Chondrocyte (in vitro differentiated cells): ENCODE measurements at regions not wholly inside any gene's neighbourhood (a gene's known extent, or its start where the extent isn't known, plus 50 kb on each side); places are given as distances from the start of the nearest gene placed in this dataset.
A peak's percentile ranks its signal among the peaks of the same experiment; 100 is the strongest.

Experiments used
- DNase-seq: peaks from one replicate; pipeline ENCODE4 v3.0.0; 2021; ENCODE audit warnings: mixed read lengths, low spot score
- H3K27ac Mint-ChIP-seq: one replicate; pipeline ENCODE4 v1.8.0; 2021; ENCODE audit warnings: mild to moderate bottlenecking, moderate library complexity, mixed read lengths; ENCODE audit not compliant: unreplicated experiment
- H3K27me3 Mint-ChIP-seq: 2 replicates; pipeline ENCODE4 v1.8.0; 2021; ENCODE audit warnings: low read depth, mixed read lengths
- H3K36me3 Mint-ChIP-seq: 2 replicates; pipeline ENCODE4 v1.8.0; 2021; ENCODE audit warnings: low read depth, mixed read lengths
- H3K4me1 Mint-ChIP-seq: 2 replicates; pipeline ENCODE4 v1.8.0; 2021; ENCODE audit warnings: low read depth, mild to moderate bottlenecking, mixed read lengths
- H3K4me3 Mint-ChIP-seq: one replicate; pipeline ENCODE4 v1.8.0; 2021; ENCODE audit warnings: mild to moderate bottlenecking, moderate library complexity, mixed read lengths; ENCODE audit not compliant: unreplicated experiment
- H3K9me3 Mint-ChIP-seq: 2 replicates; pipeline ENCODE4 v1.8.0; 2021; ENCODE audit warnings: low read depth, mixed read lengths
- TF ChIP-seq, protein P1 (sequence below): fragments of 200-600 bp; sonication (generic); IDR thresholded peaks from 2 replicates; pipeline ENCODE4 v1.5.0; 2021; ENCODE audit warnings: antibody characterized with exemption, mild to moderate bottlenecking, moderate library complexity

DNA sequence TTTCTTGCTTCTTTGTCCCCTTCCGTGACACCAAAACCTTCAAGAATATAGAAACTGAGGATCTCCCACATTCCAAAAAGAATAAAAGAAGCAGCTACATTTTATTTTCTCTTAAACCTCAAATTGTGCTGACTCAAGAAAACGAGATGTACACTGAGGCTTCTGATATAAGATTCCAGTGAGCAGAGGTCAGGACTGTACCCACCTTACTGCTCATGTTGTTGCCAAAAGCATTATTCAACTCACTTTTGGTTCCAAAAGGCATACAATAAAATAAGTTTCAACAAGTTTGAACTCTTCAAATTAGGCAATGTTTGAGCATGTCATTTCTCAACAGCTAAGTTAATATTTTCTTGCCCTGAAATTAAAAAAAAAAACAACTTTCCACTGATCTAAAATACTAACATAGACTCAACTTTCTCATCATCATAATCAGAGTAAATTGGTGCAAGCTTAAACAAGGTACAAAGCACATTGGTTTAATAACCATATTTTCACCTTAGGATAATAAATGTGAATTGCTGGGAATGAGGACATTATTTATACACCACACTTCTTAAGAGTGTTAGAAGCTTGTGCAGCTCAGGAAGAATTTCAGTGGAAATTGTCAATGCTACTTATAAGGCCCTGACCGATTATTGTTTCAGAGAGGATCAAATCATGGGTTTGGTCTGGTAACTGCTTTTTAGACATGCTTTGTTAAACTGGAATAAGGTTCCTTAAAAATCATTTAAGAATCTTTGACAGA is 629.0 kb upstream of the IGFBP3 start:
- Mint-ChIP-seq H3K36me3 (no peaks in the 10 kb centered on the region), H3K9me3 (peaks cover 5% of the 10 kb centered on the region), H3K27me3 (no peaks in the 10 kb centered on the region), H3K4me3 (no peak overlapping the region), H3K27ac (no peak overlapping the region), H3K4me1 (peaks cover 4% of the 10 kb centered on the region)
- no peak for DNase-seq
- TF ChIP-seq, protein P1, sequence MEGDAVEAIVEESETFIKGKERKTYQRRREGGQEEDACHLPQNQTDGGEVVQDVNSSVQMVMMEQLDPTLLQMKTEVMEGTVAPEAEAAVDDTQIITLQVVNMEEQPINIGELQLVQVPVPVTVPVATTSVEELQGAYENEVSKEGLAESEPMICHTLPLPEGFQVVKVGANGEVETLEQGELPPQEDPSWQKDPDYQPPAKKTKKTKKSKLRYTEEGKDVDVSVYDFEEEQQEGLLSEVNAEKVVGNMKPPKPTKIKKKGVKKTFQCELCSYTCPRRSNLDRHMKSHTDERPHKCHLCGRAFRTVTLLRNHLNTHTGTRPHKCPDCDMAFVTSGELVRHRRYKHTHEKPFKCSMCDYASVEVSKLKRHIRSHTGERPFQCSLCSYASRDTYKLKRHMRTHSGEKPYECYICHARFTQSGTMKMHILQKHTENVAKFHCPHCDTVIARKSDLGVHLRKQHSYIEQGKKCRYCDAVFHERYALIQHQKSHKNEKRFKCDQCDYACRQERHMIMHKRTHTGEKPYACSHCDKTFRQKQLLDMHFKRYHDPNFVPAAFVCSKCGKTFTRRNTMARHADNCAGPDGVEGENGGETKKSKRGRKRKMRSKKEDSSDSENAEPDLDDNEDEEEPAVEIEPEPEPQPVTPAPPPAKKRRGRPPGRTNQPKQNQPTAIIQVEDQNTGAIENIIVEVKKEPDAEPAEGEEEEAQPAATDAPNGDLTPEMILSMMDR, result no peak

DNA sequence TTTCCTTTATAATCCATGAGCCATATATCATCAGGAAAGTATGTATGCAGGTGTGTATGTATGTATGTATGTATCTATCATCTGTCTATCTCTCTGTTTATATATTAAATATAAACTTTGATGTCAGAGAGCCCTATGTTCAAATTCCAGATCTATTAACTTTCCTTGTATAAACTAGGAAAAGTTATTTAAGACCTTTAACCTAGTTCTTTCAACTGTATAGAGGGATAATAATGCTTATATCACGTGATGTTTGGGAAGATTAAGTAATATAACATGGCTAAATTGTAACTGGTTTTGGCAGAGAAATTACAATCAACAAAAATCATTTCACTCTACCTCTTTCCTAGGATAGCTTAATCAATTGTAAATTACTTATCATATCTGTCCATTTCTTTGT is 628.3 kb upstream of the IGFBP3 start:
- Mint-ChIP-seq H3K4me3 (no peak overlapping the region), H3K27me3 (no peaks in the 10 kb centered on the region), H3K27ac (no peak overlapping the region), H3K4me1 (peaks cover 9% of the 10 kb centered on the region), H3K9me3 (peaks cover 5% of the 10 kb centered on the region), H3K36me3 (no peaks in the 10 kb centered on the region)
- no peak for DNase-seq
- TF ChIP-seq, protein P1, result no peak

DNA sequence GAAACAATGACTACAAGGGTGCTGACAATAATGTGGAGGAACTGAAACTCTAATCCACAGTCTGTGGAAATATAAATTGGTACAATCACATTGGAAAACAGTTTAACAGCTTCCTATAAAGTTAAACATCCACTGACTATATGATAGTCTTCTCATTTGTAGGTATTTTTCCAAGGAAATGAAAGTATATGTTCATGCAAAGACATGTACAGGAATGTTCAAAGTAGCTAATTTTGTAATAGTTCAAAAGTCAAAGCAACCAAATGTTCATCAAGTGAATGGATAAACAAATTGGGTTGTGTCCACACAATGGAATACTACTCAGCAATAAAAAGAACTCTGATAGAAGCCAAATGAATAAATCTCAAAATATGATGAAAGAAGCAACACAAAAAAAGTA is 626.0 kb upstream of the IGFBP3 start:
- TF ChIP-seq, protein P1, result no peak
- Mint-ChIP-seq H3K4me1 (peaks cover 12% of the 10 kb centered on the region), H3K36me3 (no peaks in the 10 kb centered on the region), H3K27ac (no peak overlapping the region), H3K27me3 (no peaks in the 10 kb centered on the region), H3K9me3 (peaks cover 5% of the 10 kb centered on the region), H3K4me3 (no peak overlapping the region)
- no peak for DNase-seq

DNA sequence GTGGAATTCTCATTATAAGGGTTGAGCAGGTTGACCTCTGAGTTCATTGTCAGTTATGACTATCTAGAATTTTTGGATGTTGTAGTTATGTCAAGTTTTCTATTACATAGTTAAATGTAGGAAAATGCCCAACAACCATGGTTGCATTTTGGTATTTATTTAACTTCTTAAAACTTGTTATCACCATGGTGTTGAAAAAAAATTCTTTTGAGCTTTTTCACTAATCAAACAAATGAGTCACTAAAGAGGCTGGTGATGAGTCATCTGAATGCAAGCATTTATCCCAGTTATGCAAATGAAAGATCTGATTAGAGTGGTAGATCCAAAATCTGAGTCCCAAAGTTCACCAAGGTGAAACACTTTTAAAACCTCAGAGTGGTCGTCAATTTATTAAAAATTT is 624.7 kb upstream of the IGFBP3 start:
- Mint-ChIP-seq H3K4me3 (no peak overlapping the region), H3K9me3 (peaks cover 5% of the 10 kb centered on the region), H3K27me3 (no peaks in the 10 kb centered on the region), H3K4me1 (peaks cover 12% of the 10 kb centered on the region), H3K27ac (no peak overlapping the region), H3K36me3 (no peaks in the 10 kb centered on the region)
- DNase-seq, result no peak
- TF ChIP-seq, protein P1, result no peak

DNA sequence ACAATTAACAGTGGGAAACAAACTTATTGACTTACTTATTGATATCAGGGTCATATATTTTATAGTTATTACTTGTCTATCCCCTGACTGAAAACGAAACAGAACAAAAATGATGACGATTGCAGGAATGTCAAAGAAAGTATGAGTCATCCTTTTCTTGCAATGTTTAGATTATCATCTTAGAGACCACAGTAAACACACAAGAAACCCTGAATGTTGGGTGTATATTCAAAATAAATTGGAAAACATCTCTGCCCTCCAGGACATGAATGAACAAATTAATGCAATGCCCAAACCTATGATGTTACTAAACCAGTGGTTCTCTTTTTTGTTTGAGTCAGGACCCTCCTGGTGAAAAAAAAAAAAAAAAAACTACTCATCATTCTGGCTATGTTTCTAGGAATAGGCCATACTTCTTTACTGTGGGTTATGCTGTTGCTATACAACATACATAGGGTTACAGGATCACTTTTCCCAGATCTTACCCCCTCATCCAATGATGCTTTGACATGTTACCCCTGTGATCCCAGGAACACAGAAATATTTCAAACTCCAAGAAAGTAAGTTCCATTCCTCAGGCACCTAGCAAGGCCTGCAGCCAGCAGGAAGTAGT is 623.4 kb upstream of the IGFBP3 start:
- DNase-seq, result no peak
- Mint-ChIP-seq H3K9me3 (peaks cover 5% of the 10 kb centered on the region), H3K27me3 (no peaks in the 10 kb centered on the region)

More for the DNA sequence above, 623.4 kb upstream of the IGFBP3 start:
- H3K36me3 Mint-ChIP-seq, result no peaks in the 10 kb centered on the region
- H3K27ac Mint-ChIP-seq, result peak overlapping the region; percentile 46
- TF ChIP-seq, protein P1, result no peak
- peaks cover 12% of the 10 kb centered on the region for H3K4me1 Mint-ChIP-seq
- H3K4me3 Mint-ChIP-seq, result no peak overlapping the region
